Stimulated activated effector memory CD8-positive, alpha-beta T cell treated with anti-CD3 and anti-CD28 coated beads, Interleukin-12 subunit alpha, Interleukin-12 subunit beta, amount 100 ng/mL, for 72 hours (primary cell): ENCODE measurements at regions not wholly inside any gene's neighbourhood (a gene's known extent, or its start where the extent isn't known, plus 50 kb on each side); places are given as distances from the start of the nearest gene placed in this dataset.

Experiments used
- ATAC-seq: fragments of 150-1000 bp; cut with Tn5 transposase; 2 replicates; pipeline ENCODE4 v1.10.0; 2021
- DNase-seq, 2 donors: peaks; one replicate each; pipeline ENCODE4 v3.0.0; 2021 to 2022; ENCODE audit warnings: low spot score in 2 of 2
- H3K27ac Mint-ChIP-seq: one replicate; pipeline ENCODE4 v1.8.0; 2022; ENCODE audit warnings: mild to moderate bottlenecking, mixed read lengths
- H3K36me3 Mint-ChIP-seq: one replicate; pipeline ENCODE4 v1.8.0; 2022; ENCODE audit warnings: mild to moderate bottlenecking, mixed read lengths
- H3K4me1 Mint-ChIP-seq: one replicate; pipeline ENCODE4 v1.8.0; 2022; ENCODE audit warnings: mixed read lengths
- H3K4me3 Mint-ChIP-seq: one replicate; pipeline ENCODE4 v1.8.0; 2022; ENCODE audit warnings: mild to moderate bottlenecking, mixed read lengths
- H3K9me3 Mint-ChIP-seq: one replicate; pipeline ENCODE4 v1.8.0; 2022; ENCODE audit warnings: mixed read lengths

GRCh38 chr7:156461881-156462665 is 178.5 kb upstream of the RNF32 start:
- no peaks in the 10 kb centered on the region for H3K4me1 Mint-ChIP-seq
- DNase-seq (no peak), ATAC-seq (peak; percentile 25)
- H3K27ac Mint-ChIP-seq, result no peak overlapping the region
- no peaks in the 10 kb centered on the region for H3K9me3 Mint-ChIP-seq
- H3K4me3 Mint-ChIP-seq, result no peak overlapping the region
- peaks cover 4% of the 10 kb centered on the region for H3K36me3 Mint-ChIP-seq

- Mint-ChIP-seq H3K9me3 (no peaks in the 10 kb centered on the region), H3K4me1 (no peaks in the 10 kb centered on the region), H3K36me3 (peaks cover 4% of the 10 kb centered on the region), H3K27ac (no peak overlapping the region), H3K4me3 (no peak overlapping the region)
- ATAC-seq (no peak), DNase-seq (no peak)
Measured at GRCh38 chr7:156460858-156461627, 179.5 kb upstream of the RNF32 start.

DNA sequence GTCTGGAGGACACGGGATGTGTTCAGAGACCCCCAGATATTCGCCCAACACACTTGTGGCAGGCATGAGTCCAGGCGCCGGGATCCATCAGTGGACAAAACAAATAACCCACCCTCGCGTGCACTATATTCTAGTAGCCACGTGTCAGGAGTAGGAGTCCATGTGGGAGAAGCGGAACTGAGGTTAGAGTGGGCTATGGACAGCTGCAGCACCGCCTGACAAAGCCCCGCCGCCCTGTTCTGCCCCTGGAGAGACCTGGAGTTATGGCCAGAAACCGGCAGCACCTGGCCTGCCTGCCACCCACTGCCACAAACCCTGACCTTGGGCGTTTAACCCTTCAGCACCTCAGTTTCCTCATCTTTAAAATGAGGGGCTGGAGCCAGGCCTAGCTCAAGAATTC is 181.0 kb upstream of the RNF32 start:
- Mint-ChIP-seq H3K36me3 (peaks cover 4% of the 10 kb centered on the region), H3K9me3 (no peaks in the 10 kb centered on the region), H3K27ac (no peak overlapping the region), H3K4me1 (no peaks in the 10 kb centered on the region), H3K4me3 (no peak overlapping the region)
- no peak for DNase-seq
- ATAC-seq, result no peak

DNA sequence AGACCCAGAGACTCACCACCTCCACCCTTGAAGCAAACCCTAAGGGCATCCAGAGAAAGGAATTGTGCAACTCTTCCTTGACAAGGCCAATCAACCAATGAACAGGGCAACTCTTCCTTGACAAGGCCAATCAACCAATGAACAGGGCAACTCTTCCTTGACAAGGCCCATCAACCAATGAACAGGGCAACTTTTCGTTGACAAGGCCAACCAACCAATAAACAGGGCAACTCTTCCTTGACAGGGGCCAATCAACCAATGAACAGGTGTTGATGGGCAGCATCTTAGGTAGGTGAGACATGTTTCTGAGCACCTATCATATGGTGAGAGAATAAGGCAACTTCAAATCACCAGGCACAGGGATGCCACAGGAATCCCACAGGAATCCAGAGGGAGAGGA is 181.5 kb upstream of the RNF32 start:
- H3K4me1 Mint-ChIP-seq, result no peaks in the 10 kb centered on the region
- H3K36me3 Mint-ChIP-seq, result peaks cover 4% of the 10 kb centered on the region
- DNase-seq, result no peak
- H3K9me3 Mint-ChIP-seq, result no peaks in the 10 kb centered on the region
- no peak overlapping the region for H3K4me3 Mint-ChIP-seq
- H3K27ac Mint-ChIP-seq, result no peak overlapping the region
- ATAC-seq, result no peak

GRCh38 chr7:156458011-156458410 is 182.6 kb upstream of the RNF32 start:
- Mint-ChIP-seq H3K9me3 (no peaks in the 10 kb centered on the region), H3K27ac (no peak overlapping the region), H3K4me3 (no peak overlapping the region), H3K4me1 (no peaks in the 10 kb centered on the region), H3K36me3 (peaks cover 4% of the 10 kb centered on the region)
- no peak for ATAC-seq
- DNase-seq, result no peak

DNA sequence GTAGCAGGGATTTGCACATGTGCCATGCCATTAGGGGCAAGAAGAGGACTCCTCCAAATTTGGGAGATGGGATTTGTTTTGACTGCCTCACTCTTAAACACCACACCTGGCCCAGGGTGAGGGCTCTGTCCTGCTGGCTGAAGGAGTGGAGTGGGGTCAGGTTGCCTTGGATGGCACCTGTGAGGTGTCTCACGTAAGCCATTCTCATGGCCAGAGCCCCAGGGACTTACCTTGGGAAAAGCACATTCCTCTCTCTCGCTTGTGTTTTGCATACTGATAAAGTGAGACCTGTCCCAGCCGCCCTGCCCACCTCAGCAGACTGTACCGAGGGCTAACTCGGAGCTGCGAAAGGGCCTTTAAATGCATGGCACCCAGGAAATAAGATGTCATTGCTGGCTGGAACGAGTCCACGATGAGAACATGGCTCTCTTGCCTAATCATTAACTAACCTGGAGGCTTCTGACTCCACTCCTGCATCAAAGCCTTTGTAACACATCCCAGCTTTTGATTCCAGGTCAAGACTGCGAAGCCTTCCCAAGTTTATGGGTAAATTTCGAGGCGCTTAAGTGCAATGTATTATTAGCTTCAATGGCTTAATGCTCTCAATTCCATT is 184.0 kb upstream of the RNF32 start:
- DNase-seq (no peak), ATAC-seq (no peak)
- Mint-ChIP-seq H3K27ac (no peak overlapping the region), H3K4me3 (no peak overlapping the region), H3K4me1 (no peaks in the 10 kb centered on the region), H3K36me3 (peaks cover 4% of the 10 kb centered on the region), H3K9me3 (no peaks in the 10 kb centered on the region)

GRCh38 chr7:156456032-156456431 is 184.5 kb upstream of the RNF32 start:
- H3K4me1 Mint-ChIP-seq, result no peaks in the 10 kb centered on the region
- no peak overlapping the region for H3K4me3 Mint-ChIP-seq
- no peaks in the 10 kb centered on the region for H3K9me3 Mint-ChIP-seq
- ATAC-seq (no peak), DNase-seq (no peak)
- H3K36me3 Mint-ChIP-seq, result peaks cover 4% of the 10 kb centered on the region
- no peak overlapping the region for H3K27ac Mint-ChIP-seq

DNA sequence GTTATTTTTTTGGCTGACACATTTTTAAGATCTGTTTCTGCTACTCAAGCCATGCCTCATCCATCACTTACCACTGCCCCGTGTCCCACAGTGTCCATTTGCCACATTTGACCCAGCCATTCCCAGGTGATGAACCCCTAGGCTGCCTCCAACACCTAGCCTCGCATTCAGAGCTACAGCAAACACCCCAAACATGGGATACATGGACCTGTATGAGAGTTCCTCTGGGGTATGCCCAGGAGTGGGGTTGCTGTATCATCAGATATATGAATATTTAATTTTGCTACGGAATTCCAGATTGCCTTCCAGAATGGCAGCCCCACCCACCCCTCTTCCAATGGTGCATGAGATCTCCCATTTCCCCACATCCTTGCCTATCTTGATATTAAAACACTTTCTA is 190.1 kb upstream of the RNF32 start:
- DNase-seq (no peak), ATAC-seq (no peak)
- no peak overlapping the region for H3K4me3 Mint-ChIP-seq
- no peaks in the 10 kb centered on the region for H3K9me3 Mint-ChIP-seq
- H3K27ac Mint-ChIP-seq, result no peak overlapping the region
- H3K36me3 Mint-ChIP-seq, result no peaks in the 10 kb centered on the region
- no peaks in the 10 kb centered on the region for H3K4me1 Mint-ChIP-seq

DNA sequence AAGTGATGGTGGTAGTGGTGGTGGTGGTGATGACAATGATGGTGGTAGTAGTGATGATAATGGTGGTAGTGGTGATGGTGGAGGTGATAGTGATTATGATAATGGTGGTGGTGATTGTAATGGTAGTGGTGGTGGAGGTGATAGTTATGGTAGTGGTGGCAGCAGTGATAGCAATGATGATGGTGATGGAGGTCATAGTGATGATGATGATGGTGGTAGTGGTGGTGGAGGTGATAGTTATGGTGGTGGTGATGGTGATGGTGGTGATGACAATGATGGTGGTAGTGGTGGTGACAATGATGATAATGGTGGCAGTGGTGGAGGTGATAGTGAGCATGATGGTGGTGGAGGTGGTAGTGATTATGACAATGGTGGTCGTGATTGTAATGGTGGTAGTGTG is 191.7 kb upstream of the RNF32 start:
- no peak overlapping the region for H3K27ac Mint-ChIP-seq
- DNase-seq (no peak), ATAC-seq (no peak)
- H3K4me1 Mint-ChIP-seq, result no peaks in the 10 kb centered on the region
- H3K36me3 Mint-ChIP-seq, result no peaks in the 10 kb centered on the region
- no peaks in the 10 kb centered on the region for H3K9me3 Mint-ChIP-seq
- H3K4me3 Mint-ChIP-seq, result no peak overlapping the region

- no peak for ATAC-seq
- H3K4me1 Mint-ChIP-seq, result no peaks in the 10 kb centered on the region
Measured at GRCh38 chr7:156446990-156447389, 193.6 kb upstream of the RNF32 start.

DNA sequence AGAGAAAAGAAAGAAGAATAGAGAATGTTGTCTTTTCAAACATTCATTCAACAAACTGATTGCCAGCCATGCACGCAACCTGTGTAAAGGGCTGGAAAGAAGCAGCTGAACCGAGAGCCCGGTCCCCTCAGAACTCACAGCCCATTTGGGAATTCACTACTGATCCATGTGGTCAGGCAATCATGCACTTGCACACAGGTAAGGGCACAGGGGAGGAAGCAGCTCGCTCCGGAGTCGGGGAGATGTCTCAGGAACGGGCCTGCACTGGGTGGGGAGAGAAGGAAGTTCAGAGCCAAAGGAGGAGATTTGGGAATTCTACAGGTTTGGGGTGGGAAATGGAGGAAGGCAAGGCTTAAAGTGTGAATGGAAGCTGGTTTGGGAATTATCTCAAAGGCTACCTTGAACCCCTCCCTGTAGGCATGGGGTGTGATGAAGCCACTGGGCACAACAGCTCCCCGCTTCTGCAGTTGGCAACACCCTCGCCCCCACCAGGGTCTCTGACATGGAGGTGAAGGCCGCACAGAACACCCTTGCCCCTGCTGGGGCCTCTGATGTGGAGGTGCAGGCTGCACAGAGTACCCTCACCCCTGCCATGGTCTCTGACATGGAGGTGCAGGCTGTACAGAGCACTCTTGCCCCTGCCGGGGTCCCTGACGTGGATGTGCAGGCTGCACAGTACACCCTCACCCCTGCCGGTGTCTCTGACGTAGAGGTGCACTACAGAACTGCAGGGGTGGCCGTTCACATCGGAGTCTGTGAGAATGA is 194.4 kb upstream of the RNF32 start:
- ATAC-seq, result no peak
- Mint-ChIP-seq H3K4me3 (no peak overlapping the region), H3K27ac (no peak overlapping the region), H3K36me3 (no peaks in the 10 kb centered on the region), H3K9me3 (no peaks in the 10 kb centered on the region), H3K4me1 (no peaks in the 10 kb centered on the region)
- no peak for DNase-seq

More at GRCh38 chr7:156446990-156447389, 193.6 kb upstream of the RNF32 start:
- Mint-ChIP-seq H3K4me3 (no peak overlapping the region), H3K9me3 (no peaks in the 10 kb centered on the region), H3K27ac (no peak overlapping the region), H3K36me3 (no peaks in the 10 kb centered on the region)
- DNase-seq, result no peak

- no peaks in the 10 kb centered on the region for H3K36me3 Mint-ChIP-seq
- no peaks in the 10 kb centered on the region for H3K4me1 Mint-ChIP-seq
- DNase-seq (no peak), ATAC-seq (no peak)
- H3K9me3 Mint-ChIP-seq, result no peaks in the 10 kb centered on the region
- no peak overlapping the region for H3K27ac Mint-ChIP-seq
- no peak overlapping the region for H3K4me3 Mint-ChIP-seq
Measured at GRCh38 chr7:156442516-156442915, 198.1 kb upstream of the RNF32 start.

- no peak for DNase-seq
- H3K4me1 Mint-ChIP-seq, result no peaks in the 10 kb centered on the region
- H3K4me3 Mint-ChIP-seq, result no peak overlapping the region
- no peak for ATAC-seq
- H3K27ac Mint-ChIP-seq, result no peak overlapping the region
- no peaks in the 10 kb centered on the region for H3K9me3 Mint-ChIP-seq
- H3K36me3 Mint-ChIP-seq, result no peaks in the 10 kb centered on the region
Measured at GRCh38 chr7:156440456-156440855, 200.1 kb upstream of the RNF32 start.

DNA sequence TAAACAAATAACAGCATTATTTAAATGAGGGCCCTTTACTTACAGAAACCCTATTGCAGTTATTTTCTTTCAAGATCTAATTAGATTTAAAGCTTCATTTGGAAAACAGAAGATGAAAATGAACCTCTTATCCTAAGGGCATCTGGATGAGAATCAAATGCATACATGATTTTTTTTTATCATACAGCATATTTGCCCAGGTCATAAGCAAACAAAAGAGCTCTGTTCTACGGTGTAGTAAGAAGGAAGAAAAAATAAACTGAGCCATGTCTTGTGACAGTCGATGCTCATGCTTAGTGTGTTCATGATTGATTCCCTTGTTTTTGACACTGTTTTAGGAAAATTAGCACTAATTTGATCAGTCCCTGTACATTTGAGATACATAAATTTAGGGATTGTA is 202.6 kb upstream of the RNF32 start:
- Mint-ChIP-seq H3K27ac (no peak overlapping the region), H3K4me3 (no peak overlapping the region), H3K36me3 (no peaks in the 10 kb centered on the region), H3K9me3 (no peaks in the 10 kb centered on the region), H3K4me1 (no peaks in the 10 kb centered on the region)
- DNase-seq (no peak), ATAC-seq (no peak)

- H3K9me3 Mint-ChIP-seq, result no peaks in the 10 kb centered on the region
- DNase-seq (no peak), ATAC-seq (no peak)
- H3K36me3 Mint-ChIP-seq, result no peaks in the 10 kb centered on the region
- H3K4me1 Mint-ChIP-seq, result no peaks in the 10 kb centered on the region
- no peak overlapping the region for H3K4me3 Mint-ChIP-seq
- no peak overlapping the region for H3K27ac Mint-ChIP-seq
Measured at GRCh38 chr7:156437021-156437614, 203.5 kb upstream of the RNF32 start.
